ENCODE measurements at regions not wholly inside any gene's neighbourhood (a gene's known extent, or its start where the extent isn't known, plus 50 kb on each side); places are given as distances from the start of the nearest gene placed in this dataset.
A peak's percentile ranks its signal among the peaks of the same experiment; 100 is the strongest.

GRCh38 chr12:107440606-107441005 is 245.0 kb upstream of the PWP1 start:
- H3K27ac ChIP-seq: no peak overlapping the region
- H3K36me3 ChIP-seq: no peaks in the 10 kb centered on the region
- peaks cover 4% of the 10 kb centered on the region for H3K9me3 ChIP-seq (ENCODE audit: severe bottlenecking)
- H3K27me3 ChIP-seq (ENCODE audit: insufficient read depth, low read depth, severe bottlenecking): no peaks in the 10 kb centered on the region
- TF ChIP-seq CTCF (IDR thresholded peaks at IDR 0.05; ENCODE audit: low read depth, low read length): no peak
- H3K4me3 ChIP-seq (ENCODE audit: low read depth, low read length): no peak overlapping the region
- DNase-seq: no peak

DNA sequence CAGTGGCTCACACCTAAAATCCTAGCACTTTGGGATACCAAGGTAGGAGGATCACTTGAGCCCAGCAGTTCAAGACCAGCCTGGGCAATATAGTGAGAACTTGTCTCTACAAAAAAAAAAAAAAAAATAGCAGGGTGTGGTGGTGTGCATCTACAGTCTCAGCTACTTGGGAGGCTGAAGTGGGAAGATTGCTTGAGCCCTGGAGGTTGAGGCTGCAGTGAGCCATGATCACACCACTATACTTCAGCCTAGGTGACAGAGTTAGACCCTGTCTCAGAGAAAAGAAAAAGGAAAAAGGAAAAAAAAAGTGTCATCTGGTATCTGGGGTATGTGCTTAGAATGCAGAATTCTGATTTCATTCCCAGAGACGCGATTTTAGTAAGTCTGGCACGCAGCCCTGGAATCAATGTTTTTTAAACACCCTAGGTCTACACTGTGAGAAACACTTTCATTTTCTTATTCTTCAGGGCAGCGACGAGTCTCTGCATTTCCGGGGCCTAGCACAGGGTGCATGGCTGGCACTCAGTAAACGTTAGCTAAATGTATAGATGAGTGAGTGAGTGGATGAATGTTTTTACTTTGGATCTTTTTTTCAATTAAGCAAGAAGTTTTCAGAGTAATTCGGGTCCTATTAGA is 243.8 kb upstream of the PWP1 start:
- no peak overlapping the region for H3K4me3 ChIP-seq (ENCODE audit: low read depth, low read length)
- H3K27ac ChIP-seq: peak overlapping the region; percentile 44
- peaks cover 4% of the 10 kb centered on the region for H3K9me3 ChIP-seq (ENCODE audit: severe bottlenecking)
- H3K27me3 ChIP-seq (ENCODE audit: insufficient read depth, low read depth, severe bottlenecking): no peaks in the 10 kb centered on the region
- DNase-seq: no peak
- no peaks in the 10 kb centered on the region for H3K36me3 ChIP-seq
- TF ChIP-seq CTCF (IDR thresholded peaks at IDR 0.05; ENCODE audit: low read depth, low read length): no peak

- TF ChIP-seq CTCF (IDR thresholded peaks at IDR 0.05; ENCODE audit: low read depth, low read length): no peak
- Histone ChIP-seq H3K36me3 (no peaks in the 10 kb centered on the region), H3K27ac (peak overlapping the region; percentile 44), H3K27me3 (ENCODE audit: insufficient read depth, low read depth, severe bottlenecking) (no peaks in the 10 kb centered on the region), H3K9me3 (ENCODE audit: severe bottlenecking) (peaks cover 4% of the 10 kb centered on the region), H3K4me3 (ENCODE audit: low read depth, low read length) (no peak overlapping the region)
- peak; percentile 46 for DNase-seq
These were observed 243.1 kb upstream of the PWP1 start for GRCh38 chr12:107442326-107442987.

DNA sequence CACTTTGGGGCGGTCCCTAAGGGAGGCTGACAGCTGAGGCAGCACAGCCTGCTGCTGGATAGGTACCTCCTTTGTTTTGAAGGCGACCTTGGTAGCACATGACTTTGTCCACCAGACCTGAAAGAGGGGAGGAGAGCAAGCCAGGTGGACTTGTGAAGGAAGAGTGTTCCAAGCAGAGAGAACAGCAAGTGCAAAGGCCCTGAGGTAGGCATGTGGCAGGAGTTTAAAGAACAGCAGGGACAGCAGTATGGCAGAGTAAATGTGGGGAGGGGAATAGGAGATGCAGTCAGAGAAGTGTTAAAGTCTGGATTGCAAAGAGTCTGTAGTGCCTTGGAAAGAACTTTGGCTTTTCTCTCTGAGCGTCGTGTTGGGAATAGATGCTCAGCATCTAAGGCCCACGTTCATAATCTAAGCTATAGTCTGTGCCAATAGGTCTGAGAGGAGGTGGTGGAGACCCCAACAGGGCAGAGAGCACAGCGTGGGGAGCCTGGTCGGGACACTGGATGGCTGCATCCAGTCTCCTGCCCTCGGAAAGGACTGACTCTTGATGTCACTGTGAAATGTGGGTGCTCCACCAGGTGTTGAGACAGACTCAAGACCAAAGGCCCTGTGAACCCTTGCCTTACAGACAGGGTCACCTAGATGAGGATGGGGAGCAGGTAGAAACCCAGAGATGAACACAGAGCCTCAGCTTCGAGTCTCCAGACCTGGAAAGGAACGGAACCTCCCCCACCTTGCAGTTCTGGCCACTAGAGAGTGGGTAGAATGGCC is 242.1 kb upstream of the PWP1 start:
- Histone ChIP-seq H3K27ac (no peak overlapping the region), H3K4me3 (ENCODE audit: low read depth, low read length) (no peak overlapping the region), H3K27me3 (ENCODE audit: insufficient read depth, low read depth, severe bottlenecking) (no peaks in the 10 kb centered on the region), H3K9me3 (ENCODE audit: severe bottlenecking) (peaks cover 4% of the 10 kb centered on the region), H3K36me3 (no peaks in the 10 kb centered on the region)
- TF ChIP-seq CTCF (IDR thresholded peaks at IDR 0.05; ENCODE audit: low read depth, low read length): no peak
- DNase-seq: no peak

GRCh38 chr12:107444771-107445170 is 240.8 kb upstream of the PWP1 start:
- DNase-seq: peak; percentile 17
- TF ChIP-seq CTCF (IDR thresholded peaks at IDR 0.05; ENCODE audit: low read depth, low read length): no peak
- Histone ChIP-seq H3K4me3 (ENCODE audit: low read depth, low read length) (no peak overlapping the region), H3K9me3 (ENCODE audit: severe bottlenecking) (peaks cover 4% of the 10 kb centered on the region), H3K36me3 (no peaks in the 10 kb centered on the region), H3K27me3 (ENCODE audit: insufficient read depth, low read depth, severe bottlenecking) (no peaks in the 10 kb centered on the region), H3K27ac (no peak overlapping the region)

Measured in WERI-Rb-1 (cell line).